NCI-H345 treated with DMSO at 0.1 percent for 48 hours (cell line): ENCODE measurements at regions not wholly inside any gene's neighbourhood (a gene's known extent, or its start where the extent isn't known, plus 50 kb on each side); places are given as distances from the start of the nearest gene placed in this dataset.

Experiments
- DNase-seq: peaks from one replicate; lab custom pipeline; 2025; ENCODE audit not compliant: unreplicated experiment; lab: John Stamatoyannopoulos, UW

GRCh38 chr2:107202962-107203591 lies 317.1 kb upstream of the ST6GAL2 start:
- no peak for DNase-seq

- no peak for DNase-seq
These were observed 329.7 kb upstream of the ST6GAL2 start for GRCh38 chr2:107215401-107216350.

DNA sequence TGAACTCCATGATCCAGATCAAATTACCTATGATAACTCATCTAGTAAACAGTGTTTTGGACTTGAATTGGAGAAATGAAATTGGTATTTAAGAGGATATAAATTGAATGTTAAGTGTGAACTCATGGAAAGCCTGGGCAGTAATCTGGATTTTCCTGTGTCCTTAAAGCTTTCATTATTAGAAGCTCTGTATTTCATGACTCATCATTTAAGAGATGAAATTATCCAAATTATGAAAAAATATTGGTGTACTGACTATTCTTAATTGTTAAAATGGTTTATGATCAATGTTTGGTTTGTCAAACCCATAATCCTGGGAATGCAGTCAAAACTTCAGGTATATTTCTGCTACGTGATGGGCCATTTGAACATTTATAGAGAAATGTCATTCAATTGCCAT lies 332.2 kb upstream of the ST6GAL2 start:
- no peak for DNase-seq

GRCh38 chr2:107222466-107222865 lies 336.5 kb upstream of the ST6GAL2 start:
- no peak for DNase-seq

DNA sequence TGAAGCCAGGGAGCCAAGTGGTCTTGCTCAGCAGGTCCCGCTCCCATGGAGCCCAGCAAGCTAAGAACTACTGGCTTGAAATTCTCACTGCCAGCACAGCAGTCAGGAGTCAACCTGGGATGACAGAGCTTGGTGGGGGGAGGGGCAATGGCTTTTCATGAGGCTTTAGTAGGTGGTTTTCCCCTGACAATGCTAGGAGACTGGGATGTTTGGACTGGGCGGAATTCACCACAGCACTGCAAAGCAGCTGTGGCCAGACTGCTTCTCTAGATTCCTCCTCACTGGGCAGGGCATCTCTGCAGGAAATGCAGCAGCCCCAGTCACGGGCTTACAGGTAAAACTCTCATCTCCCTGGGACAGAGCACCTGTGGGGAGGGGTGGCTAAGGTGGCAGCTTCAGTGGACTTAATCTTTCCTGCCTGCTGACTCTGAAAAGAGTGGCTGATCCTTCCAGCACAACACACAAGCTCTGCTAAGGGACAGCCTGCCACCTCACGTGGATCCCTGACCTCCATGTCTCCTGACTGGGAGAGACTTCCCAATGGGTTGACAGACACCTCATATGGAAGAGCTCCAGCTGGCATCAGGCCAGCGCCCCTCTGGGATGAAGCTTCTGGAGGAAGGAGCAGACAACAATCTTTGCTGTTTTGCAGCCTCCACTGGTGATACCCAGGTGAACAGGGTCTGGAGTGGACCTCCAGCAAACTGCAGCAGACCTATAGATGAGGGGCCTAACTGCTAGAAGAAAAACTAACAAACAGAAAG lies 349.7 kb upstream of the ST6GAL2 start:
- no peak for DNase-seq

DNA sequence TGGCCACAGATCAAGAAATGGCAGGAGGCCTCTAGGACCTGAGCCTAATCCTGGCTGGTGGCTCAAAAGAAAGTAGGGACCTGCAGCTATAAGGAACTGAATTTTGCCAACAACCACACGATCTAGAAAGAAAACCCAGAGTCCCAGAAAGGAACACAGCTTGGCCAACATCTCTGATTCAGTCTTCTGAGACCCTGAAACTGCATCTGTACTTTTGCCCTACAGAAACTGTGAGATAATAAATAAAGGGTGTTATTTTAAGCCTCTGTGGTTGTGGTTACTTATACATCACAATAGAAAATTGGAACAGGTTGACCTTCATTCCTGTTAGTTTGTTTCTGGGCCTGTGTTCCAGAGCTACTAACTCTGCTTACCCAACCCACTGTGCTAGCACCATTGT lies 356.8 kb upstream of the ST6GAL2 start:
- no peak for DNase-seq

DNA sequence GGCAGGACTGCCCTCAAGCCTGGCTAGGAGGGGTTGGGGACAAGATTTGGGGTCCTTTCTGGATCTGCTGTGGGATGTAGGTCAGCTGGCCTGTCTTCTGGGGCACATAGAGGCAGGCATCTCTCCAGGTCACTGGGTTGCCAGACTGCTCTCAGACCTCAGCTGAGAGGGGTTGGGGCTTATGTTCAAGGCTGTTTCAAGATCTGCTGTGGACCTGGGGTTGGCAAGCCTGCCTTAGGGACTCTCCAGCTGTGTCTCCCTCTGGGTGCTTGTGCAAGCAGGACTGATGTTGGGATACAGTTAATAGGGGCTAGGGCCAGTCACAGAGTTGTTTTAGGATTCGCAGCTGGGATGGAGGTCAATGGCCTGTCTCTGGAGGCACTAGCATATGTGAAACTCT lies 363.0 kb upstream of the ST6GAL2 start:
- no peak for DNase-seq

GRCh38 chr2:107255744-107256143 lies 369.8 kb upstream of the ST6GAL2 start:
- no peak for DNase-seq

- no peak for DNase-seq
These were observed 372.8 kb upstream of the ST6GAL2 start for GRCh38 chr2:107258531-107259407.

DNA sequence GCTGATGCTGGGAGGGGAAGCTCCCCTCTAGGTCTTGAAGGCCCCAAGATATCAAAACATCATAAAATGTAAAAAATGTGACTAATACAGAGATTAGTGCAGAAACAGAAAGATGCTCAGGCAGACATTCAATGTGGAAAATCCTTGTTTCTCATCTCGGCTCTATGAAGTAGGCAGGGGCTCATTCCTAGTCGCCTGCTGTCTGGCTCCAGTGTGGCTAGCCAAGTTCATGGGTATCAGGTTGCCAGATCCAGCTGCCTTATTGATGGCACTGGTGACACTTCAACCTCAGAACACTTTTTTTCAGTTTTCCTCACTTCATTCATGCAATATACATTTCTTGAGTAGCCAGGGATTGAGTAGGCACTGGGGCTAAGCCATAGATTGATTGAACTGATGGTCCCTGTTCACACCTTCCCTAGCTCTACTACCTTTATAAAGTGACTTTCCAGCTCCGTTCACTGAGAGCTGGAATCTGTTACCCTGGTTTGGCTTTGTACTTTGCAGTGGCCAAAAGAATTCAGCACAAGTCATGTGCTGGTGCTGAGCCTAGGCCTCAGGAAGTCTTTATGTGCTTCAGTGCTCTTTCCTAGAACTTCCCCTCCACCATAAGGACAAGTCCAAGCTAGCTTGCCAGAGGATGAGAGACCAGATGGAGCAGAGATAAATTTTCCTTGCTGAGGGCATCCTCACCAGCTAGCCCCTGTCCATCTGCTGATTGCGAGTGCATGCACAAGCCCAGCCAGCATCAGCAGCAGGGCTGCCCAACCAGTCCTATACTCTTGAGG lies 373.6 kb upstream of the ST6GAL2 start:
- DNase-seq, result no peak

- DNase-seq, result no peak
These were observed 377.7 kb upstream of the ST6GAL2 start for GRCh38 chr2:107263628-107264027.

DNA sequence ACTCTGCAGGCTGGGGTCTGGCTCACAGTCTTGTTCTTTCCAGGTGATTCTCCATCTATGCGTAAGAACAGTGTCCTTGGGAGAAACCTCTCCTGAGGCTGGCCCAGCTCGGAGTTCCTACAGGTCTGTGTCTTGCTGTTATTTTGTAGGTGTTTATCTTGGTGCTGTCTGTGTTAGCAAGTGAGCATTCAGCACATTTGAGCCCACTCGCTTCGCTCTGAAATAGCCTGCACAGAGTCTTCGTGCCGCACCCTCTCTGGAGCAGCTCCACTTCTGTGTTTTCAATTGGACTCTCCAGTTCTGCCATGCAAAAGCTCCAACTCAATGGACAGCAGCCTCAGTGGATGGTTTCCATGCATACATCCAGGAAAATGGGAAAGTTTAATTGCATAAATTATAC lies 378.2 kb upstream of the ST6GAL2 start:
- DNase-seq, result no peak

GRCh38 chr2:107266555-107266954 lies 380.6 kb upstream of the ST6GAL2 start:
- no peak for DNase-seq

DNA sequence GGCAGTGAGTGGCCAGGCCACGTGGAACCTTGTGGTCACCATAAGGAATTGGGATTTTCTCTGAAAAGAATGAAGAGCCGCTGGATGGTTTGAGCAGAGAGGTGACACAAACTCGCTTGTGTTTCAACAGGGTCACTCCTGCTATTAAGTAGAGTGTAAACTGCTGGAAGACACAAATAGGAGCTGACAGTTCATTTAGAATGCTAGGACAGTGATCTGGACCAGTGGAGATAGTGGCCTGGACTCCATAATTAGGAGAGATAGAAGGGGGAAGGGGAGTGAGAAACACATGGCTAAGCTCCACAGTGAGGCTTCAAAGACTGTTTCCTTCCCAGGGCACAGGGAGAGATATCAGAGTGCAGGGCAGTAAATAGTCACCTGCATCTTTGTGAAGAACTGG lies 381.1 kb upstream of the ST6GAL2 start:
- no peak for DNase-seq

DNA sequence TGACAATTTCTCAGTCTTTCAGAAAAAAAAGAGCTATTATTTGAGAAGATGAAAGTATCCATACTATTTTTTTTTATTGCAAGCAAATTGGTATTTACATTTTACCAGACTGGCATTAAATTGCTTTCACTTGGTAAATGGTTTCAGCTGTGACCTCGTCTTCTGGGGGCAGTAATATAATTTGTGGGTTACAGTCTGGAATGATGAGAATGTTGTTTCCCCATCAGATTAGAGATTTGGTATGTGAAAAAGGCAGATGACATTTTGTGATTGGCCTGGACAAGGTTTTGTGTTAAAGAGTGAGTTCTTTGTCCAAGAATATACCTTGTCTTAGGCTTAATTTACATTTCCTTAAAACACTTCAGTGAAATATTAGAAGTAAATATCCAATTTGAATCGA lies 390.1 kb upstream of the ST6GAL2 start:
- no peak for DNase-seq

GRCh38 chr2:107278672-107279071 lies 392.7 kb upstream of the ST6GAL2 start:
- DNase-seq, result no peak

- DNase-seq, result no peak
These were observed 395.7 kb upstream of the ST6GAL2 start for GRCh38 chr2:107281637-107282036.

DNA sequence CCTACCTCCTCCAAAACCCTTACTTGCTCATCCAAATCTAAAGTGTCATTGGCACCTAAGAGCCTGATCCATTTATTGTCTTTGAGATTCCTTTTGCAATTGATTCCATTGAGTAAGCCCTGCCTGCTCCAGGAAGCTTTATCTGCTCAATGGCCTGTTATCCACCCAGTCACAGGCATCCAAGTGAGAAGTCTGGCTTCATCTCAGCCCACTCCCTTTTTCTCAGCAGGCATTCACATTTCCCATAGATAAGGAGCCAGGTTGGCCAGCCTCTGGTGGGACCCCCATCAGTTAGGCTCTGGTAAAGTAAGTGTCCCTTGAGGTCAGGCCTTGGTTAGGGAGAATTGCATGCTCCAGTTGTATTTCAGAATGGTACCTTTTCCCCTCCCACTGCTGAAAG lies 396.2 kb upstream of the ST6GAL2 start:
- DNase-seq, result no peak

- no peak for DNase-seq
These were observed 399.8 kb upstream of the ST6GAL2 start for GRCh38 chr2:107285621-107286299.
